ENCODE measurements at regions not wholly inside any gene's neighbourhood (a gene's known extent, or its start where the extent isn't known, plus 50 kb on each side); places are given as distances from the start of the nearest gene placed in this dataset.

GRCh38 chr3:194276768-194277103 is 74.4 kb downstream of the CPN2 start:
- H3K4me1 ChIP-seq (ENCODE audit: low read length): no peaks in the 10 kb centered on the region
- no peaks in the 10 kb centered on the region for H4K20me1 ChIP-seq (ENCODE audit: insufficient read depth, low read length)
- no peak overlapping the region for H3K27ac ChIP-seq (ENCODE audit: low read length)
- no peak overlapping the region for H3K4me2 ChIP-seq (ENCODE audit: low read depth, low read length)
- no peaks in the 10 kb centered on the region for H3K9me3 ChIP-seq (replicated peaks; ENCODE audit: insufficient read depth, low read length)
- H3K4me3 ChIP-seq (ENCODE audit: low read length): no peak overlapping the region
- no peaks in the 10 kb centered on the region for H3F3A ChIP-seq (ENCODE audit: insufficient read depth, low read length)
- TF ChIP-seq EZH2 (optimal IDR thresholded peaks at IDR 0.05; ENCODE audit: low read depth, low read length): no peak
- TF ChIP-seq EZH2phosphoT487 (IDR thresholded peaks at IDR 0.05; ENCODE audit: low read length): no peak
- TF ChIP-seq, protein P1, sequence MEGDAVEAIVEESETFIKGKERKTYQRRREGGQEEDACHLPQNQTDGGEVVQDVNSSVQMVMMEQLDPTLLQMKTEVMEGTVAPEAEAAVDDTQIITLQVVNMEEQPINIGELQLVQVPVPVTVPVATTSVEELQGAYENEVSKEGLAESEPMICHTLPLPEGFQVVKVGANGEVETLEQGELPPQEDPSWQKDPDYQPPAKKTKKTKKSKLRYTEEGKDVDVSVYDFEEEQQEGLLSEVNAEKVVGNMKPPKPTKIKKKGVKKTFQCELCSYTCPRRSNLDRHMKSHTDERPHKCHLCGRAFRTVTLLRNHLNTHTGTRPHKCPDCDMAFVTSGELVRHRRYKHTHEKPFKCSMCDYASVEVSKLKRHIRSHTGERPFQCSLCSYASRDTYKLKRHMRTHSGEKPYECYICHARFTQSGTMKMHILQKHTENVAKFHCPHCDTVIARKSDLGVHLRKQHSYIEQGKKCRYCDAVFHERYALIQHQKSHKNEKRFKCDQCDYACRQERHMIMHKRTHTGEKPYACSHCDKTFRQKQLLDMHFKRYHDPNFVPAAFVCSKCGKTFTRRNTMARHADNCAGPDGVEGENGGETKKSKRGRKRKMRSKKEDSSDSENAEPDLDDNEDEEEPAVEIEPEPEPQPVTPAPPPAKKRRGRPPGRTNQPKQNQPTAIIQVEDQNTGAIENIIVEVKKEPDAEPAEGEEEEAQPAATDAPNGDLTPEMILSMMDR (IDR thresholded peaks at IDR 0.05; ENCODE audit: low read length): no peak
- no peaks in the 10 kb centered on the region for H3K36me3 ChIP-seq (replicated peaks; ENCODE audit: insufficient read depth, low read length)
- no peak overlapping the region for H2AFZ ChIP-seq (ENCODE audit: low read length)
- H3K79me2 ChIP-seq (ENCODE audit: low read length): no peaks in the 10 kb centered on the region
- H3K9me2 ChIP-seq (replicated peaks; ENCODE audit: insufficient read depth, low read length): no peaks in the 10 kb centered on the region
- H3K27me3 ChIP-seq (replicated peaks; ENCODE audit: insufficient read depth, low read length): no peaks in the 10 kb centered on the region
- no peak overlapping the region for H3K9ac ChIP-seq (ENCODE audit: low read length)
- no peak for DNase-seq

DNA sequence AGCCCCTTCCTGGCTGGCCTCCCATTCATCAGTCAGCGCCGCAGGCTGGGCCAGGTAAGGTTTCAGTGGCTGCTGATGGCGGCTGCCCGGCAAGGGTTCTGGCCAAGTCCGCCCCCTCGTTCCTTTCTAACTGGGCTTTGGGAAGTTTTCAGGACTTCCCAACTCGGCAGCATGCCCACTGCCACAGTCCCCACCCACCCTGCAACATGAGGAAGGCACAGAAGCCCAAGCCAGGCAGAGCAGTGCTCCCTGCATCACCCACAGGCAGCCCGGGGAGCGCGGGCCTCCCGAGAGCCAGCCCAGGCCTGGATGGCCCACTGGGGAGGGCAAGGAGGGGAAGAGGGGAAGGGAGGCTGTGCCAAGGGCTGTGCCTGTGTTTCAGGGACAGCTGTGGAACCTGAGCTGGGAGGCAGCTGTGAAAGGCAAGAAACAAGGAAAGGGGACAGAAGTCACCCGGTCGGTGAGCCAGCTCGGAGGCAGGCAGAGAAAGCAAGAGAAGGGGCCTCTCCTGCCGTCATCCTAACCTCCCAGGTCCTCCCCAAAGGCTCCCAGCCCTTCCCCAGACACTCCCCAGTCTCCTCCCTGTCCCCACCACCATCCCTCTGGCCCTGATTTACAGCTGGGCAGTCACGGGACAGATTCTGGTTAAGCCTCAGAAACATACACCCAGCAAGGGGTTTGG is 73.9 kb downstream of the CPN2 start:
- Histone ChIP-seq H3K4me1 (ENCODE audit: low read length) (no peaks in the 10 kb centered on the region), H3K9ac (ENCODE audit: low read length) (no peak overlapping the region), H3K4me3 (ENCODE audit: low read length) (no peak overlapping the region), H3K36me3 (replicated peaks; ENCODE audit: insufficient read depth, low read length) (no peaks in the 10 kb centered on the region), H2AFZ (ENCODE audit: low read length) (no peak overlapping the region), H3K9me2 (replicated peaks; ENCODE audit: insufficient read depth, low read length) (no peaks in the 10 kb centered on the region), H3K27ac (ENCODE audit: low read length) (no peak overlapping the region), H3K79me2 (ENCODE audit: low read length) (no peaks in the 10 kb centered on the region), H3K27me3 (replicated peaks; ENCODE audit: insufficient read depth, low read length) (no peaks in the 10 kb centered on the region), H3K9me3 (replicated peaks; ENCODE audit: insufficient read depth, low read length) (no peaks in the 10 kb centered on the region), H3F3A (ENCODE audit: insufficient read depth, low read length) (no peaks in the 10 kb centered on the region), H3K4me2 (ENCODE audit: low read depth, low read length) (no peak overlapping the region), H4K20me1 (ENCODE audit: insufficient read depth, low read length) (no peaks in the 10 kb centered on the region)
- DNase-seq: no peak
- TF ChIP-seq, protein P1 (IDR thresholded peaks at IDR 0.05; ENCODE audit: low read length): no peak
- TF ChIP-seq EZH2phosphoT487 (IDR thresholded peaks at IDR 0.05; ENCODE audit: low read length) (no peak), EZH2 (optimal IDR thresholded peaks at IDR 0.05; ENCODE audit: low read depth, low read length) (no peak)

GRCh38 chr3:194277786-194278130 is 73.4 kb downstream of the CPN2 start:
- no peak for DNase-seq
- no peak overlapping the region for H2AFZ ChIP-seq (ENCODE audit: low read length)
- no peak overlapping the region for H3K4me2 ChIP-seq (ENCODE audit: low read depth, low read length)

More at GRCh38 chr3:194277786-194278130, 73.4 kb downstream of the CPN2 start:
- no peaks in the 10 kb centered on the region for H3K4me1 ChIP-seq (ENCODE audit: low read length)
- H3K79me2 ChIP-seq (ENCODE audit: low read length): no peaks in the 10 kb centered on the region
- H4K20me1 ChIP-seq (ENCODE audit: insufficient read depth, low read length): no peaks in the 10 kb centered on the region
- no peaks in the 10 kb centered on the region for H3K9me2 ChIP-seq (replicated peaks; ENCODE audit: insufficient read depth, low read length)
- H3K36me3 ChIP-seq (replicated peaks; ENCODE audit: insufficient read depth, low read length): no peaks in the 10 kb centered on the region
- TF ChIP-seq, protein P1 (IDR thresholded peaks at IDR 0.05; ENCODE audit: low read length): no peak
- TF ChIP-seq EZH2 (optimal IDR thresholded peaks at IDR 0.05; ENCODE audit: low read depth, low read length): no peak
- TF ChIP-seq EZH2phosphoT487 (IDR thresholded peaks at IDR 0.05; ENCODE audit: low read length): no peak
- H3K9me3 ChIP-seq (replicated peaks; ENCODE audit: insufficient read depth, low read length): no peaks in the 10 kb centered on the region
- no peak overlapping the region for H3K27ac ChIP-seq (ENCODE audit: low read length)
- H3K9ac ChIP-seq (ENCODE audit: low read length): no peak overlapping the region
- no peaks in the 10 kb centered on the region for H3K27me3 ChIP-seq (replicated peaks; ENCODE audit: insufficient read depth, low read length)
- no peak overlapping the region for H3K4me3 ChIP-seq (ENCODE audit: low read length)
- H3F3A ChIP-seq (ENCODE audit: insufficient read depth, low read length): no peaks in the 10 kb centered on the region
